ENCODE measurements at regions not wholly inside any gene's neighbourhood (a gene's known extent, or its start where the extent isn't known, plus 50 kb on each side); places are given as distances from the start of the nearest gene placed in this dataset.

GRCh38 chr6:128723667-128724066, 159.3 kb upstream of the LAMA2 start:
- no peak for TF ChIP-seq TSHZ2 (CRISPR knock-in tag; IDR thresholded peaks at IDR 0.05)
- TF ChIP-seq, protein P1, sequence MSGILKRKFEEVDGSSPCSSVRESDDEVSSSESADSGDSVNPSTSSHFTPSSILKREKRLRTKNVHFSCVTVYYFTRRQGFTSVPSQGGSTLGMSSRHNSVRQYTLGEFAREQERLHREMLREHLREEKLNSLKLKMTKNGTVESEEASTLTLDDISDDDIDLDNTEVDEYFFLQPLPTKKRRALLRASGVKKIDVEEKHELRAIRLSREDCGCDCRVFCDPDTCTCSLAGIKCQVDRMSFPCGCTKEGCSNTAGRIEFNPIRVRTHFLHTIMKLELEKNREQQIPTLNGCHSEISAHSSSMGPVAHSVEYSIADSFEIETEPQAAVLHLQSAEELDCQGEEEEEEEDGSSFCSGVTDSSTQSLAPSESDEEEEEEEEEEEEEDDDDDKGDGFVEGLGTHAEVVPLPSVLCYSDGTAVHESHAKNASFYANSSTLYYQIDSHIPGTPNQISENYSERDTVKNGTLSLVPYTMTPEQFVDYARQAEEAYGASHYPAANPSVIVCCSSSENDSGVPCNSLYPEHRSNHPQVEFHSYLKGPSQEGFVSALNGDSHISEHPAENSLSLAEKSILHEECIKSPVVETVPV (CRISPR knock-in tag; IDR thresholded peaks at IDR 0.05): no peak
- TF ChIP-seq CREB5 (CRISPR knock-in tag; IDR thresholded peaks at IDR 0.05; ENCODE audit: low read depth): no peak
- no peak for TF ChIP-seq ZNF70 (CRISPR knock-in tag; IDR thresholded peaks at IDR 0.05)
- TF ChIP-seq ZNF8 (CRISPR knock-in tag; IDR thresholded peaks at IDR 0.05): no peak
- TF ChIP-seq GLIS3 (CRISPR knock-in tag; IDR thresholded peaks at IDR 0.05): no peak
- TF ChIP-seq, protein P2, sequence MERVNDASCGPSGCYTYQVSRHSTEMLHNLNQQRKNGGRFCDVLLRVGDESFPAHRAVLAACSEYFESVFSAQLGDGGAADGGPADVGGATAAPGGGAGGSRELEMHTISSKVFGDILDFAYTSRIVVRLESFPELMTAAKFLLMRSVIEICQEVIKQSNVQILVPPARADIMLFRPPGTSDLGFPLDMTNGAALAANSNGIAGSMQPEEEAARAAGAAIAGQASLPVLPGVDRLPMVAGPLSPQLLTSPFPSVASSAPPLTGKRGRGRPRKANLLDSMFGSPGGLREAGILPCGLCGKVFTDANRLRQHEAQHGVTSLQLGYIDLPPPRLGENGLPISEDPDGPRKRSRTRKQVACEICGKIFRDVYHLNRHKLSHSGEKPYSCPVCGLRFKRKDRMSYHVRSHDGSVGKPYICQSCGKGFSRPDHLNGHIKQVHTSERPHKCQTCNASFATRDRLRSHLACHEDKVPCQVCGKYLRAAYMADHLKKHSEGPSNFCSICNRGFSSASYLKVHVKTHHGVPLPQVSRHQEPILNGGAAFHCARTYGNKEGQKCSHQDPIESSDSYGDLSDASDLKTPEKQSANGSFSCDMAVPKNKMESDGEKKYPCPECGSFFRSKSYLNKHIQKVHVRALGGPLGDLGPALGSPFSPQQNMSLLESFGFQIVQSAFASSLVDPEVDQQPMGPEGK (CRISPR knock-in tag; IDR thresholded peaks at IDR 0.05; ENCODE audit: borderline replicate concordance): no peak
- TF ChIP-seq SNAI2 (CRISPR knock-in tag; IDR thresholded peaks at IDR 0.05): no peak
- TF ChIP-seq ARNTL (CRISPR knock-in tag; IDR thresholded peaks at IDR 0.05; ENCODE audit: borderline replicate concordance, low read depth): no peak
- no peak for TF ChIP-seq ZC3H10 (CRISPR knock-in tag; IDR thresholded peaks at IDR 0.05)
- no peak for TF ChIP-seq ZFP30 (CRISPR knock-in tag; IDR thresholded peaks at IDR 0.05)
- TF ChIP-seq TCF4 (CRISPR knock-in tag; IDR thresholded peaks at IDR 0.05; ENCODE audit: borderline replicate concordance): no peak
- no peak for TF ChIP-seq POU6F1 (CRISPR knock-in tag; IDR thresholded peaks at IDR 0.05; ENCODE audit: borderline replicate concordance, low read depth)

Measured in SK-N-SH treated with all-trans-retinoic acid at 6 μM for 48 hours (cell line).